HCT116 (cell line): ENCODE measurements at regions not wholly inside any gene's neighbourhood (a gene's known extent, or its start where the extent isn't known, plus 50 kb on each side); places are given as distances from the start of the nearest gene placed in this dataset.

ENCODE experiments used
- CTCF ChIP-seq, 3 experiments: fragments of 200-600 bp in 1 of 3; sonication (generic) in 1 of 3; IDR thresholded peaks in 2 of 3; conservative IDR thresholded peaks in 1 of 3; 2 replicates each; pipeline ENCODE4 v1.5.1; 2012 to 2017; ENCODE audit warnings: low read depth in 2 of 3, low read length in 2 of 3, antibody characterized with exemption in 1 of 3, borderline replicate concordance in 1 of 3, control low read depth in 1 of 3, mild to moderate bottlenecking in 1 of 3, mixed read lengths in 1 of 3, mixed run types in 1 of 3, moderate library complexity in 1 of 3; ENCODE audit not compliant: insufficient read depth in 1 of 3
- POLR2A ChIP-seq: IDR thresholded peaks from 2 replicates; pipeline ENCODE4 v1.7.0; 2011; ENCODE audit warnings: borderline replicate concordance; ENCODE audit not compliant: insufficient read depth, insufficient read length; ENCODE audit errors: extremely low read depth
- SIN3A ChIP-seq: IDR thresholded peaks from 2 replicates; pipeline ENCODE4 v1.6.1; 2012; ENCODE audit warnings: low read depth

GRCh38 chr4:22241415-22241814, 274.5 kb downstream of the ADGRA3 start:
- no peak for TF ChIP-seq CTCF (IDR thresholded peaks at IDR 0.05 in 2 of 3, conservative IDR thresholded peaks at IDR 0.05 in 1 of 3; ENCODE audit: borderline replicate concordance in 1 of 3, insufficient read depth in 1 of 3, low read depth in 2 of 3, low read length in 2 of 3)
- TF ChIP-seq POLR2A = no peak
- no peak for TF ChIP-seq SIN3A
